Kidney (tissue), 13 donors: ENCODE measurements at regions not wholly inside any gene's neighbourhood (a gene's known extent, or its start where the extent isn't known, plus 50 kb on each side); places are given as distances from the start of the nearest gene placed in this dataset.

Experiments
- DNase-seq, 5 donors: peaks; one replicate each; pipeline ENCODE4 v3.0.0-alpha.2; 2013 to 2020
- FAIRE-seq: peaks from 2 replicates; lab custom pipeline; 2012; peaks lifted over from hg19 to GRCh38; lab: Jason Lieb, UNC
- H3K27ac ChIP-seq, 2 donors: one replicate each; pipeline ENCODE4 v1.7.0; 2013; ENCODE audit warnings: low read depth in 2 of 2, low read length in 2 of 2, inconsistent platforms in 1 of 2
- H3K27me3 ChIP-seq: one replicate; pipeline ENCODE4 v1.7.1; 2013; ENCODE audit warnings: low read length, inconsistent platforms; ENCODE audit not compliant: control insufficient read depth, insufficient read depth
- H3K36me3 ChIP-seq, 3 donors: one replicate each; pipeline versions ENCODE4 v1.7.0 to v1.7.1; 2013; ENCODE audit warnings: low read length in 3 of 3, control low read depth in 1 of 3, inconsistent platforms in 1 of 3; ENCODE audit not compliant: insufficient read depth in 3 of 3, control insufficient read depth in 2 of 3
- H3K4me1 ChIP-seq, 3 donors: one replicate each; pipeline versions ENCODE4 v1.7.0 to v1.7.1; 2013; ENCODE audit warnings: low read length in 3 of 3, inconsistent platforms in 1 of 3, low read depth in 1 of 3; ENCODE audit not compliant: control insufficient read depth in 2 of 3, insufficient read depth in 2 of 3
- H3K4me3 ChIP-seq, 3 donors: one replicate each; pipeline versions ENCODE4 v1.7.0 to v1.8.1; 2013; ENCODE audit warnings: low read length in 3 of 3, control low read depth in 1 of 3, inconsistent platforms in 1 of 3
- H3K9ac ChIP-seq, 3 donors: one replicate each; pipeline versions ENCODE4 v1.7.0 to v1.7.1; 2013; ENCODE audit warnings: low read length in 3 of 3, control low read depth in 1 of 3, inconsistent platforms in 1 of 3
- H3K9me3 ChIP-seq, 3 donors: one replicate each; pipeline versions ENCODE4 v1.7.0 to v1.7.1; 2013; ENCODE audit warnings: low read length in 3 of 3, control low read depth in 1 of 3, inconsistent platforms in 1 of 3; ENCODE audit not compliant: control insufficient read depth in 2 of 3, insufficient read depth in 1 of 3
- intact Hi-C: fragments of 100-400 bp; cut with DNase I; formaldehyde crosslinking; loops from one replicate; pipeline ENCODE4 v1.11.1; 2022
- TF ChIP-seq, protein P1 (sequence below): IDR thresholded peaks from 3 replicates; pipeline ENCODE4 v1.5.1; 2012; ENCODE audit warnings: mild to moderate bottlenecking, moderate library complexity, borderline replicate concordance; ENCODE audit not compliant: insufficient read depth; ENCODE audit errors: extremely low read depth
- donor health status: control.
- donor health status: control.
- donor health status: control.
- donor health status: control.
- donor health status: control.
- donor health status: DM: yes; HTN: yes; CAD: no.
- donor health status: Normal renal cell carcinoma (clear cell type).

GRCh38 chr14:22158560-22158959 lies 430.5 kb downstream of the DAD1 start:
- H3K9ac ChIP-seq = no peak overlapping the region
- TF ChIP-seq, protein P1, sequence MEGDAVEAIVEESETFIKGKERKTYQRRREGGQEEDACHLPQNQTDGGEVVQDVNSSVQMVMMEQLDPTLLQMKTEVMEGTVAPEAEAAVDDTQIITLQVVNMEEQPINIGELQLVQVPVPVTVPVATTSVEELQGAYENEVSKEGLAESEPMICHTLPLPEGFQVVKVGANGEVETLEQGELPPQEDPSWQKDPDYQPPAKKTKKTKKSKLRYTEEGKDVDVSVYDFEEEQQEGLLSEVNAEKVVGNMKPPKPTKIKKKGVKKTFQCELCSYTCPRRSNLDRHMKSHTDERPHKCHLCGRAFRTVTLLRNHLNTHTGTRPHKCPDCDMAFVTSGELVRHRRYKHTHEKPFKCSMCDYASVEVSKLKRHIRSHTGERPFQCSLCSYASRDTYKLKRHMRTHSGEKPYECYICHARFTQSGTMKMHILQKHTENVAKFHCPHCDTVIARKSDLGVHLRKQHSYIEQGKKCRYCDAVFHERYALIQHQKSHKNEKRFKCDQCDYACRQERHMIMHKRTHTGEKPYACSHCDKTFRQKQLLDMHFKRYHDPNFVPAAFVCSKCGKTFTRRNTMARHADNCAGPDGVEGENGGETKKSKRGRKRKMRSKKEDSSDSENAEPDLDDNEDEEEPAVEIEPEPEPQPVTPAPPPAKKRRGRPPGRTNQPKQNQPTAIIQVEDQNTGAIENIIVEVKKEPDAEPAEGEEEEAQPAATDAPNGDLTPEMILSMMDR = no peak
- H3K4me3 ChIP-seq = no peak overlapping the region
- FAIRE-seq (no peak), DNase-seq (no peak)
- intact Hi-C loops = no loop called here
- no peak overlapping the region for H3K27ac ChIP-seq
- no peaks in the 10 kb centered on the region for H3K4me1 ChIP-seq
- no peaks in the 10 kb centered on the region for H3K27me3 ChIP-seq
- no peaks in the 10 kb centered on the region for H3K9me3 ChIP-seq
- no peaks in the 10 kb centered on the region for H3K36me3 ChIP-seq

DNA sequence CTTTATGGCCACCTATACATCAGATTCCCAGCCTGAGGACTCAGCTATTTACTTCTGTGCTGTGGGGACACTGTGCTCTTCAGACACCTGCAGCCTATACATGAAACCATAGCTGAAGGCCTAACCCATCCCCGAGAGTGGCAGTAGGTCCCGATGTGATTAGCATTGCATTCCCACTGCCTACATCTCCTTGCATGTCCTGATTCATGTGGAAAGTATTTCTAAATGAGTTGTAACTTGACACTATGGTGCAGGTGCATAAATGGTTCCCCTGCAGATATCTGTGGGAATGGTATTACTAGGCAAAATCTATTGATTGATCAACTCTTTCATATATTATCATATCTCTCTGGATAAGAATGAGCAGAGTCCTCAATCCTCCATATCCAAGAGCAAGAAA lies 433.5 kb downstream of the DAD1 start:
- Histone ChIP-seq H3K9ac (no peak overlapping the region), H3K4me1 (no peaks in the 10 kb centered on the region), H3K9me3 (no peaks in the 10 kb centered on the region), H3K4me3 (no peak overlapping the region), H3K27ac (no peak overlapping the region), H3K27me3 (no peaks in the 10 kb centered on the region), H3K36me3 (no peaks in the 10 kb centered on the region)
- intact Hi-C loops = no loop called here
- FAIRE-seq (no peak), DNase-seq (no peak)
- TF ChIP-seq, protein P1 = no peak

- Histone ChIP-seq H3K27me3 (no peaks in the 10 kb centered on the region), H3K27ac (no peak overlapping the region), H3K9me3 (no peaks in the 10 kb centered on the region), H3K36me3 (no peaks in the 10 kb centered on the region), H3K4me3 (no peak overlapping the region), H3K9ac (no peak overlapping the region), H3K4me1 (no peaks in the 10 kb centered on the region)
- no peak for DNase-seq
- intact Hi-C loops = no loop called here
- no peak for FAIRE-seq
- TF ChIP-seq, protein P1 = no peak
These were observed 436.1 kb downstream of the DAD1 start for GRCh38 chr14:22152903-22153302.

GRCh38 chr14:22152161-22152870 lies 436.7 kb downstream of the DAD1 start:
- Histone ChIP-seq H3K4me1 (no peaks in the 10 kb centered on the region), H3K4me3 (no peak overlapping the region), H3K36me3 (no peaks in the 10 kb centered on the region), H3K9ac (no peak overlapping the region), H3K9me3 (no peaks in the 10 kb centered on the region), H3K27ac (no peak overlapping the region), H3K27me3 (no peaks in the 10 kb centered on the region)
- FAIRE-seq (no peak), DNase-seq (no peak)
- TF ChIP-seq, protein P1 = no peak
- intact Hi-C loops = no loop called here
